ENCODE measurements at regions not wholly inside any gene's neighbourhood (a gene's known extent, or its start where the extent isn't known, plus 50 kb on each side); places are given as distances from the start of the nearest gene placed in this dataset.

DNA sequence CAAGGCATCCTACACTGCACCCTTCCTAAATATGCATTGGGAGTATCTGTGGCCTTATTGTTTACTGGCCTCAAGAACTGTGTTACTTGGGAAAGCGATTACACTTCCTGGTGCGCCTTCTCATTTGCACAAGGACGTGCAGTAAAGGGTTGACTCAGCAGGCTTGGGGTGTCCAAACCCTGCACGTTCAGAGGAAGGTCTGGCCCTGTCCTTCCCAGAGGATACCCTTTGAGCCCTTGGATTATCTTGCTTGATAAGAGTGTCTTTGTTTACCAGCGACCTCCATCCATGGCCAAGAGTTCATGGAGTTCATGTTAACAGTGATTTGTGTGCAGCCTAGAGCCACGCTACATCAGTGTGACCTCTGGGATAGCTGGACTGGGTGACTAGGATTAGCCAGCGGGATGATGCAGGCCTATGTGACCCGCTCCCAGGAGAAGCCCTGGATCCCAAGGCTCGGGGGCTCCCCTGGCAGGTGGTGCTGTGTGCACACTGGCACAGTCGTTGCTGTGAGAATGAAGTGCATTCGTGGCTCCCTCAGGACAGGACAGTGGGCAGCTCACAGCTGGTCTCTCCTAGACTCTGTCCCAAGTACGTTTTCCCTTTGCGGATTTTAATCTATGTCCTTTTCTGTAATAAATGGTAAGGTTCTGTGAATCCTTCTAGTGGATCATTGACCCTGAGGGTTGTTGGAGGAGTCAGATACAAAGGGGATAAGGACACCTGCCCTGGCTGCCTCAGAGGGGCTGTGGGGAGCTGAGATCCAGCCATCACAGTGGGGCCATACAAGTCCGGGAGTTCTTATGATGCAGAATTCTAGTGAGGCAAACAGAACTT, 73.5 kb downstream of the TTLL2 start (continued):
- TF ChIP-seq, protein P1, sequence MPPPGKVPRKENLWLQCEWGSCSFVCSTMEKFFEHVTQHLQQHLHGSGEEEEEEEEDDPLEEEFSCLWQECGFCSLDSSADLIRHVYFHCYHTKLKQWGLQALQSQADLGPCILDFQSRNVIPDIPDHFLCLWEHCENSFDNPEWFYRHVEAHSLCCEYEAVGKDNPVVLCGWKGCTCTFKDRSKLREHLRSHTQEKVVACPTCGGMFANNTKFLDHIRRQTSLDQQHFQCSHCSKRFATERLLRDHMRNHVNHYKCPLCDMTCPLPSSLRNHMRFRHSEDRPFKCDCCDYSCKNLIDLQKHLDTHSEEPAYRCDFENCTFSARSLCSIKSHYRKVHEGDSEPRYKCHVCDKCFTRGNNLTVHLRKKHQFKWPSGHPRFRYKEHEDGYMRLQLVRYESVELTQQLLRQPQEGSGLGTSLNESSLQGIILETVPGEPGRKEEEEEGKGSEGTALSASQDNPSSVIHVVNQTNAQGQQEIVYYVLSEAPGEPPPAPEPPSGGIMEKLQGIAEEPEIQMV (CRISPR knock-in tag; IDR thresholded peaks at IDR 0.05; ENCODE audit: low read depth) = peak; percentile 64; the same call in 1 of the 2 replicates
- TF ChIP-seq, protein P2, sequence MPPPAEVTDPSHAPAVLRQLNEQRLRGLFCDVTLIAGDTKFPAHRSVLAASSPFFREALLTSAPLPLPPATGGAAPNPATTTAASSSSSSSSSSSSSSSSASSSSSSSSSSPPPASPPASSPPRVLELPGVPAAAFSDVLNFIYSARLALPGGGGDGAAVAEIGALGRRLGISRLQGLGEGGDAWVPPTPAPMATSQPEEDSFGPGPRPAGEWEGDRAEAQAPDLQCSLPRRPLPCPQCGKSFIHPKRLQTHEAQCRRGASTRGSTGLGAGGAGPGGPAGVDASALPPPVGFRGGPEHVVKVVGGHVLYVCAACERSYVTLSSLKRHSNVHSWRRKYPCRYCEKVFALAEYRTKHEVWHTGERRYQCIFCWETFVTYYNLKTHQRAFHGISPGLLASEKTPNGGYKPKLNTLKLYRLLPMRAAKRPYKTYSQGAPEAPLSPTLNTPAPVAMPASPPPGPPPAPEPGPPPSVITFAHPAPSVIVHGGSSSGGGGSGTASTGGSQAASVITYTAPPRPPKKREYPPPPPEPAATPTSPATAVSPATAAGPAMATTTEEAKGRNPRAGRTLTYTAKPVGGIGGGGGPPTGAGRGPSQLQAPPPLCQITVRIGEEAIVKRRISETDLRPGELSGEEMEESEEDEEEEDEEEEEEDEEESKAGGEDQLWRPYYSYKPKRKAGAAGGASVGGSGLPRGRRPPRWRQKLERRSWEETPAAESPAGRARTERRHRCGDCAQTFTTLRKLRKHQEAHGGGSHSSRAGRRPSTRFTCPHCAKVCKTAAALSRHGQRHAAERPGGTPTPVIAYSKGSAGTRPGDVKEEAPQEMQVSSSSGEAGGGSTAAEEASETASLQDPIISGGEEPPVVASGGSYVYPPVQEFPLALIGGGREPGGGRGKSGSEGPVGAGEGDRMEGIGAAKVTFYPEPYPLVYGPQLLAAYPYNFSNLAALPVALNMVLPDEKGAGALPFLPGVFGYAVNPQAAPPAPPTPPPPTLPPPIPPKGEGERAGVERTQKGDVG (CRISPR knock-in tag; IDR thresholded peaks at IDR 0.05; ENCODE audit: borderline replicate concordance) = peak; percentile 98
- TF ChIP-seq ZBTB7A (CRISPR knock-in tag; IDR thresholded peaks at IDR 0.05) (peak; percentile 84; the same call in 1 of the 2 replicates), FIP1L1 (IDR thresholded peaks at IDR 0.05; ENCODE audit: borderline replicate concordance, insufficient read depth, low read depth, low read length) (no peak), ELF3 (CRISPR knock-in tag; IDR thresholded peaks at IDR 0.05) (peak; percentile 99), TP53 (CRISPR knock-in tag; conservative IDR thresholded peaks at IDR 0.05) (0 out of 2 replicates have a peak, but pooled peaks have one; percentile 64), FLYWCH1 (CRISPR knock-in tag; IDR thresholded peaks at IDR 0.05) (no peak)
- TF ChIP-seq, protein P3, sequence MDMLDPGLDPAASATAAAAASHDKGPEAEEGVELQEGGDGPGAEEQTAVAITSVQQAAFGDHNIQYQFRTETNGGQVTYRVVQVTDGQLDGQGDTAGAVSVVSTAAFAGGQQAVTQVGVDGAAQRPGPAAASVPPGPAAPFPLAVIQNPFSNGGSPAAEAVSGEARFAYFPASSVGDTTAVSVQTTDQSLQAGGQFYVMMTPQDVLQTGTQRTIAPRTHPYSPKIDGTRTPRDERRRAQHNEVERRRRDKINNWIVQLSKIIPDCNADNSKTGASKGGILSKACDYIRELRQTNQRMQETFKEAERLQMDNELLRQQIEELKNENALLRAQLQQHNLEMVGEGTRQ (IDR thresholded peaks at IDR 0.05; ENCODE audit: low read depth, low read length) = no peak
- TF ChIP-seq, protein P3 (CRISPR knock-in tag; IDR thresholded peaks at IDR 0.05; ENCODE audit: borderline replicate concordance) = no peak
- TF ChIP-seq, protein P4, sequence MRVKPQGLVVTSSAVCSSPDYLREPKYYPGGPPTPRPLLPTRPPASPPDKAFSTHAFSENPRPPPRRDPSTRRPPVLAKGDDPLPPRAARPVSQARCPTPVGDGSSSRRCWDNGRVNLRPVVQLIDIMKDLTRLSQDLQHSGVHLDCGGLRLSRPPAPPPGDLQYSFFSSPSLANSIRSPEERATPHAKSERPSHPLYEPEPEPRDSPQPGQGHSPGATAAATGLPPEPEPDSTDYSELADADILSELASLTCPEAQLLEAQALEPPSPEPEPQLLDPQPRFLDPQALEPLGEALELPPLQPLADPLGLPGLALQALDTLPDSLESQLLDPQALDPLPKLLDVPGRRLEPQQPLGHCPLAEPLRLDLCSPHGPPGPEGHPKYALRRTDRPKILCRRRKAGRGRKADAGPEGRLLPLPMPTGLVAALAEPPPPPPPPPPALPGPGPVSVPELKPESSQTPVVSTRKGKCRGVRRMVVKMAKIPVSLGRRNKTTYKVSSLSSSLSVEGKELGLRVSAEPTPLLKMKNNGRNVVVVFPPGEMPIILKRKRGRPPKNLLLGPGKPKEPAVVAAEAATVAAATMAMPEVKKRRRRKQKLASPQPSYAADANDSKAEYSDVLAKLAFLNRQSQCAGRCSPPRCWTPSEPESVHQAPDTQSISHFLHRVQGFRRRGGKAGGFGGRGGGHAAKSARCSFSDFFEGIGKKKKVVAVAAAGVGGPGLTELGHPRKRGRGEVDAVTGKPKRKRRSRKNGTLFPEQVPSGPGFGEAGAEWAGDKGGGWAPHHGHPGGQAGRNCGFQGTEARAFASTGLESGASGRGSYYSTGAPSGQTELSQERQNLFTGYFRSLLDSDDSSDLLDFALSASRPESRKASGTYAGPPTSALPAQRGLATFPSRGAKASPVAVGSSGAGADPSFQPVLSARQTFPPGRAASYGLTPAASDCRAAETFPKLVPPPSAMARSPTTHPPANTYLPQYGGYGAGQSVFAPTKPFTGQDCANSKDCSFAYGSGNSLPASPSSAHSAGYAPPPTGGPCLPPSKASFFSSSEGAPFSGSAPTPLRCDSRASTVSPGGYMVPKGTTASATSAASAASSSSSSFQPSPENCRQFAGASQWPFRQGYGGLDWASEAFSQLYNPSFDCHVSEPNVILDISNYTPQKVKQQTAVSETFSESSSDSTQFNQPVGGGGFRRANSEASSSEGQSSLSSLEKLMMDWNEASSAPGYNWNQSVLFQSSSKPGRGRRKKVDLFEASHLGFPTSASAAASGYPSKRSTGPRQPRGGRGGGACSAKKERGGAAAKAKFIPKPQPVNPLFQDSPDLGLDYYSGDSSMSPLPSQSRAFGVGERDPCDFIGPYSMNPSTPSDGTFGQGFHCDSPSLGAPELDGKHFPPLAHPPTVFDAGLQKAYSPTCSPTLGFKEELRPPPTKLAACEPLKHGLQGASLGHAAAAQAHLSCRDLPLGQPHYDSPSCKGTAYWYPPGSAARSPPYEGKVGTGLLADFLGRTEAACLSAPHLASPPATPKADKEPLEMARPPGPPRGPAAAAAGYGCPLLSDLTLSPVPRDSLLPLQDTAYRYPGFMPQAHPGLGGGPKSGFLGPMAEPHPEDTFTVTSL (CRISPR knock-in tag; IDR thresholded peaks at IDR 0.05; ENCODE audit: borderline replicate concordance) = peak; percentile 95
- TF ChIP-seq, protein P5, sequence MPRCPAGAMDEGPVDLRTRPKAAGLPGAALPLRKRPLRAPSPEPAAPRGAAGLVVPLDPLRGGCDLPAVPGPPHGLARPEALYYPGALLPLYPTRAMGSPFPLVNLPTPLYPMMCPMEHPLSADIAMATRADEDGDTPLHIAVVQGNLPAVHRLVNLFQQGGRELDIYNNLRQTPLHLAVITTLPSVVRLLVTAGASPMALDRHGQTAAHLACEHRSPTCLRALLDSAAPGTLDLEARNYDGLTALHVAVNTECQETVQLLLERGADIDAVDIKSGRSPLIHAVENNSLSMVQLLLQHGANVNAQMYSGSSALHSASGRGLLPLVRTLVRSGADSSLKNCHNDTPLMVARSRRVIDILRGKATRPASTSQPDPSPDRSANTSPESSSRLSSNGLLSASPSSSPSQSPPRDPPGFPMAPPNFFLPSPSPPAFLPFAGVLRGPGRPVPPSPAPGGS (CRISPR knock-in tag; IDR thresholded peaks at IDR 0.05) = peak; percentile 94
- TF ChIP-seq, protein P6, sequence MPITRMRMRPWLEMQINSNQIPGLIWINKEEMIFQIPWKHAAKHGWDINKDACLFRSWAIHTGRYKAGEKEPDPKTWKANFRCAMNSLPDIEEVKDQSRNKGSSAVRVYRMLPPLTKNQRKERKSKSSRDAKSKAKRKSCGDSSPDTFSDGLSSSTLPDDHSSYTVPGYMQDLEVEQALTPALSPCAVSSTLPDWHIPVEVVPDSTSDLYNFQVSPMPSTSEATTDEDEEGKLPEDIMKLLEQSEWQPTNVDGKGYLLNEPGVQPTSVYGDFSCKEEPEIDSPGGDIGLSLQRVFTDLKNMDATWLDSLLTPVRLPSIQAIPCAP (CRISPR knock-in tag; IDR thresholded peaks at IDR 0.05; ENCODE audit: low read depth) = no peak
